HT-29 (cell line): ENCODE measurements at regions not wholly inside any gene's neighbourhood (a gene's known extent, or its start where the extent isn't known, plus 50 kb on each side); places are given as distances from the start of the nearest gene placed in this dataset.
"Not testable (repeated sequence)": the region's sequence is repeated elsewhere in the genome, so short reads cannot be mapped to it uniquely, and the experiment has no call there.

Experiments used
- DNase-seq: peaks from one replicate; pipeline ENCODE4 v3.0.0-alpha.2; 2015; ENCODE audit warnings: low spot score

- DNase-seq, result no peak
Observed at GRCh38 chr3:139134678-139135372, 90.1 kb upstream of the PRR23C start.

DNA sequence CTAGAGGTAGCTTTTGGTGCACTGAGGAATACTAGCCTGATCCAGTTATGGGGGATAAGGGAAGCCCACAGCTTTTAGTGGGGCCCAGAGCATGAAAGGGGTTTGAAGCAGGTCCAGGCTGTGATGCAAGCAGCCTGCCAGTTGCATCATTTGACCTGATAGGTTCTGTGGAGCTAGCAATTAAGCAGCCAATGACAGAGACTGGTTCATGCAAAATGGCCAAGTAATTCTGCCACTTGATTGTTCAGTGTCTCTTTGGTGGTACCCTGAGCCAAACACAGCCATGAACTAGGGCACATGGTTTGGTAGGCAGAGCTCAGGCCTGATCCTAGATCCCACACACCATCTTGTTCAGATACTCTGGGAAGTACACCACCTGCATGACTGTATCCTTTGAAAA, 91.0 kb upstream of the PRR23C start:
- no peak for DNase-seq

DNA sequence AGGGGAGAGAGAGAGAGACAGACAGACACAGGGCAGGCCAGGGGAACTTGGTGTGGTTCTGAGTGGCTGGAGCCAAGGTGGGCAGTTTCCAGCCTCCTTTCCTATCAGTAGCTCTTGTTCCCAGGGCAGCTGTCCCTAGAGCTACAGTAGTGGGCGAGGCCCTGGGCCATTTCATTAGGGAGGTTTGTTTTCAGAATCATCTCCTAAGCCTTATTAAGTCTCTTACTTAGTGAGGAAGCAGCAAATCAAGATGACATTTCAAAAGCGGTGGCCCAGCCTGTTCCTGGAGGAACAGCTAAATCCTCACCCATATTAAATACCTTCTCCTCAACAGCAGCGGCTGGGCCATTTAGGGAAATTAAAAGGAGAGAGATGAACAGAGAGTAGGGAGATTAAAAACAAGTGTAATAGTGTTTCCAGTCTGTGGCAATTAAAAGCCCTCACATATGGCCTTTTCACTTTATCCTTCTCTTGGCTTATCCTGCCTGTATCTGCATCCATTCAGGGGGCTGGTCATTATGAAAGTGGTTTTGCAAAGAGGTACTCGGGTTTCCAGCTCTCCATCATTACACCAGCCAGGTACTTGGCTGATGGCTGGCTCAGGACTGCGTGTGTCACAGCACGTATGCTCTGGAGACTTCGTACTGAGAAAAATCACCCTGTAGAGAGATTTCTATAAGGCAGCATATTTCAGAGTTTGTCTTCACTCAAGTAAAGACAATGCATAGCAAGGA, 91.9 kb upstream of the PRR23C start:
- DNase-seq, result no peak

DNA sequence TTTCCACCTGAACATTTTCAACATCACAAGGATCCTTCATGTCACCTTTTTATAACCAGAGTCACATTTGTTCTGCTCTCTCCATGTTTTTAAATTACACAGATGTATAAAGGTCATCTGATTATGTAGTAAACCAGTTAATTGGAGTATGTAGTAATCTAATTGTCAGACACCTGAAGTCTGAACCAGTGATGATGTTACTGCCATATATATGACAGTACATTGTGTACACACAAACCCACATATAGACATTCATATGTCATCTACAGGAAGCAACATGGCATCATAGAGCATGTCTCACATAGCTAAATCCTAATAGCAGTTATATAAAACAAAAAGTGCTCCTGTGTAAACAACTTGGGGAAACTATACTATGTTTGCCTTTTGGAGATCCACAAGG, 95.9 kb upstream of the PRR23C start:
- DNase-seq, result no peak

GRCh38 chr3:139145980-139146379, 101.3 kb upstream of the PRR23C start:
- DNase-seq, result not testable (repeated sequence)

GRCh38 chr3:139151530-139151929, 106.8 kb upstream of the PRR23C start:
- DNase-seq, result no peak

- DNase-seq, result not testable (repeated sequence)
Observed at GRCh38 chr3:139153434-139153833, 108.7 kb upstream of the PRR23C start.

- no peak for DNase-seq
Observed at GRCh38 chr3:139157161-139157932, 112.7 kb upstream of the PRR23C start.

GRCh38 chr3:139159356-139159755, 114.7 kb upstream of the PRR23C start:
- no peak for DNase-seq

DNA sequence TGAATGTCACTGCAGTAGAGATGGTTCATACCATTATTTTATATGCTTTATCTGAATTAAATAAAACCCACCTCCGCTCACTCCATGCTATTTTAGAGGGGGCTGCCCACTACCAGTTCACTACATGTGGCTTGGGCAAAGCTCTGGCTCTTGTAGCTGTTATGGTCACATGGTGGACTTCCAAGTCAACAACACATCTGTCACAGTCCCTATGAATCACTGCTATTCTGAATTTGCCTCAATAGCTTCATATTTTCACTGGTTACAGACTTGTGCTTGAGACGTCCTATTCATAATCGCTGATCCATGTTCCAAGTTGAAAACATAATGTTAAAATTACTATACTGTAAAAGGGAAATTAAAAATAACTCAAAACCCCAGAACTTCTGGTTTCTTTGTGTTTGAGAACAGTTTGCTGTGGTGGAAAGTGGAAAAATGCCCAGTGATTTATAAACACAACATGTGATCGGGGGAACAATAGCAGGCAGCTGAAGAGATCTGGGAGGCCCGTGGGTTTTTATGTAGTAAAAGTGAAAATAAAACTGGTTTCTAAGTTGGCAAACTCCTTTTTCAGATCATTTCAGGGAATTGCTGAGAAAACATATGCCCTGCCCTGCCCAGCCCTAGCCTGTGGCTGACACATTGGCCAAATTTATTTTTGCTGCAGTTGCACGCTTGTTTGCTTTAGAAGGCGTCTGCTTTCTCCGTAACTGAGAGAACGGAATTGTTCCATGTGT, 128.8 kb upstream of the PRR23C start:
- DNase-seq, result no peak

- DNase-seq, result no peak
Observed at GRCh38 chr3:139180489-139180888, 135.8 kb upstream of the PRR23C start.

- DNase-seq, result no peak
Observed at GRCh38 chr3:139182143-139182542, 137.5 kb upstream of the PRR23C start.

DNA sequence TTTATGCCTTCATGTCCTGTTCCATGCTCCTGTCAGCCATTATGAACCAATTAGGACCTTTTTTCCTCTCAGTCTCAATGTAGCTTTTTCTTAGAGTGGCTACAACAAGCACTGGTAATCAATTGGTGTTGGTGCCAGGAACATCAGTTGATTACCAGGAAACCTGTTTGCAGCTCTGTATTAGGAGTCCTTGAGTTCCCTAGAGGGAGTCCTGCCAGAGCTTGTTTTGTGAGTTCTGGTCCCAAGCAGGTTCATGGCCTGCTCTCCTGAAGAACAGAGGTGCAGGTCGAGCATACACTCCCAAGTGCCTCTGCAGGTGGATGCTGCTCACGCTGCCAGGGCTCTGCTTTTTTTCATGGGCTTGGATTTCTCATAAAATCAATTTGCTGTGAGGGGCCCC, 137.9 kb upstream of the PRR23C start:
- DNase-seq, result no peak

- no peak for DNase-seq
Observed at GRCh38 chr3:139185527-139185926, 140.8 kb upstream of the PRR23C start.

DNA sequence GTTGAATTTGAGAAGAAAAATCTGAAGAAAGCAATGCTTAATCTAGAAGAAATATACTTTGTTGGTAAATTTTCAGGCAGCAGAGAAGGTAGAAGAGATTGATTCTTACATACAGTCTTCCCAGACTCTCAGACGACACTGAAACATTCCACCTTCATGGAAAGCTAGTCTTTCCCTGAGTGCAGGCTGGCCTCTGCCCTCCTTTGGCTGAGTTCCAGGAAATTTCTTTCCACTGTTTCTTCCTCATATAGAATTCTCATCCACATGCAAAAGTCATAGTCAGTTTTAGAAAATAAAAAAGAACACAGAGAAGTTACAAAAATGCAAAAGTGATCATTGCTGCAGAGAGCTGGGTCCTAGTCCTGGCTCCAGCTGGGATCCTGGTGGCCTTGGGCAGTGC, 142.5 kb upstream of the PRR23C start:
- DNase-seq, result peak; percentile 30

DNA sequence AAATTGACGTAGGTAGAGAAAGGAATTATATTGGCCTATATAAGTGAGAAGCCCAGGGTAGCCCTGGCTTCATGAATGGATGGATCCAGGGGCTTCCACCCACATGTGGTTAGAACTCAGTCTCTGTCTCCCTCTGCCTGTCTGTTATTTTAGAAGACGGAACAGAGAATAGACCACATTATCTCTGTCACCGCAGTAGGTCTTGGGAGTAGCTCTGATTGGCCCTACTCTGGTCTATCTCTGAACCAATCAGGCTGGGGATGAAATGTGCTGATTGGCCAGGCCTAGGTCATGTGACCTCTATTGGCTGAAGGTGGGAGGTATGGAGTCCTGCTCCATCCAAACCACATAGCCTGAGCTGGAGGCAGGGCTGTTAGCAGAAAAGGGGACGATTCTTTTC, 143.0 kb upstream of the PRR23C start:
- peak; percentile 8 for DNase-seq

DNA sequence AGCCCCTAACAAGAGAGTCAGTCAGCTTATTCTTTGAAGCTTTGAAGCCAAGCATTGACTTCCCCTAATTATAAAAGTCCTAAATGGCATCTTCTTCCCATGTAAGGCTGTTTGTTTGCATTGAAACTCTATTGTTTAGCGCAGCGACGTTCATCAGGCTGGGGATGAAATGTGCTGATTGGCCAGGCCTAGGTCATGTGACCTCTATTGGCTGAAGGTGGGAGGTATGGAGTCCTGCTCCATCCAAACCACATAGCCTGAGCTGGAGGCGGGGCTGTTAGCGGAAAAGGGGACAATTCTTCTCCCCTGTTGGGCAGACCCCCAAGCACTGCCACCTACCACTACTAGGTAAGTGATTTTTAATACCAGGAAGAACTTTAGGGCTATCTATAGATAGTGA, 145.3 kb upstream of the PRR23C start:
- DNase-seq, result no peak

DNA sequence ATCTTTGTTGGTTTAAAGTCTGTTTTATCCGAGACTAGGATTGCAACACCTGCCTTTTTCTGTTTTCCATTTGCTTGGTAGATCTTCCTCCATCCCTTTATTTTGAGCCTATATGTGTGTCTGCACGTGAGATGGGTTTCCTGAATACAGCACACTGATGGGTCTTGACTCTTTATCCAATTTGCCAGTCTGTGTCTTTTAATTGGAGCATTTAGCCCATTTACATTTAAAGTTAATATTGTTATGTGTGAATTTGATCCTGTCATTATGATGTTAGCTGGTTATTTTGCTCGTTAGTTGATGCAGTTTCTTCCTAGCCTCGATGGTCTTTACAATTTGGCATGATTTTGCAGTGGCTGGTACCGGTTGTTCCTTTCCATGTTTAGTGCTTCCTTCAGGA, 149.4 kb upstream of the MRPS22 start:
- DNase-seq, result not testable (repeated sequence)

GRCh38 chr3:139196146-139196545, 147.7 kb upstream of the MRPS22 start:
- DNase-seq, result not testable (repeated sequence)

GRCh38 chr3:139197251-139197650, 146.6 kb upstream of the MRPS22 start:
- no peak for DNase-seq

DNA sequence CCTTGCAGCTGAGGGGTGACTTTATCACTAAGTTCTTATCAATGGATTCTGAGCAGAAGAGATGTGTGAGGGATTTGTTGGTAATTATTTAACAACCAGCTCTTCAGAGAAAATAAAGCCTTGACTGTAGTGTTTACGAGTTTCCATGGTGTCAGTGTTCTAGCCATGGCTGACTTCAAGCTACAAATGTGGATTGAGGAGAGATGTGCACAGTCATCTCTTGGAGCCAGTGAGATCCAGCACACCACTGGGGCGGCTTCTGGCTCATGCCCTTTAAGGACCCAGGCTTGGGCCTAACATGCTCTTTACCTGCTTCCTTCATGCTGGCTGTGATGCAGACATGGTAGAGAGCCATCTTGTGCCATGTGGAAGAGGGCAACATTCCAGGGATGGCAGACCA, 145.6 kb upstream of the MRPS22 start:
- no peak for DNase-seq

DNA sequence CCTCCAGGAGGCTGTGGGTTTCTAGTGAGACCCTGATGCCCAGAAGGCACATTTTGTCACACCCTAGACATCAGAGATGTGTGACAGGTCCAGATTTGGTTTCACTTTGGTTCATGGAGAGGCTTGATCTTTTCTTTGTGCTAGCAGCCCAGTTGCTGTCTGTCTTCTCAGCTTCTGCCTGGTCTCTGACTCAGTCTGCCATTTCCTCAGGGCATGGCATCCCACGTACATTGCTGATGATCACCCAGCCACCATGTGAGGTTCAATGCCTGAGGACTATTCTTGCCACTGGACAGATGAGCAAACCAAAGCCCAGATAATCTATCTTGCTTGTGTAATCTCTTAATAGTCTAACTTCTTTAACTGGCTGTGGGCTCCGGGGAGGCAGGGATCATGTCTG, 144.9 kb upstream of the MRPS22 start:
- DNase-seq, result no peak
